Naive thymus-derived CD4-positive, alpha-beta T cell (primary cell): ENCODE measurements at regions not wholly inside any gene's neighbourhood (a gene's known extent, or its start where the extent isn't known, plus 50 kb on each side); places are given as distances from the start of the nearest gene placed in this dataset.
"Not testable (repeated sequence)": the region's sequence is repeated elsewhere in the genome, so short reads cannot be mapped to it uniquely, and the experiment has no call there.

Experiments used
- ATAC-seq: fragments of 150-1000 bp; cut with Tn5 transposase; 2 replicates; pipeline ENCODE4 v1.10.0; 2021; ENCODE audit warnings: mild to moderate bottlenecking, moderate library complexity
- CTCF ChIA-PET: fragments of 350-600 bp; sonication (Branson Sonifier 250); formaldehyde crosslinking; loops from one replicate; lab custom pipeline; 2021; ENCODE audit warnings: antibody characterized with exemption; lab: Charles Lee
- POLR2A ChIA-PET: fragments of 350-600 bp; sonication (Branson Sonifier 250); formaldehyde crosslinking; loops from one replicate; lab custom pipeline; 2021; ENCODE audit warnings: antibody characterized with exemption, inconsistent platforms; lab: Charles Lee
- DNase-seq, 9 donors: peaks; one replicate each; pipeline versions ENCODE4 v3.0.0 to v3.0.0-alpha.2; 2020 to 2022; ENCODE audit warnings: mixed read lengths in 1 of 9
- H3K27ac ChIP-seq: one replicate; pipeline ENCODE4 v1.7.0; 2013; ENCODE audit warnings: mild to moderate bottlenecking, low read depth, low read length, moderate library complexity
- H3K27me3 ChIP-seq, 2 donors: one replicate each; pipeline ENCODE4 v1.7.0; 2013; ENCODE audit warnings: low read length in 2 of 2, mild to moderate bottlenecking in 2 of 2, moderate library complexity in 2 of 2; ENCODE audit not compliant: control insufficient read depth in 2 of 2, insufficient read depth in 2 of 2
- H3K36me3 ChIP-seq, 3 experiments: 1 replicate in 2 of 3; 2 replicates in 1 of 3; pipeline ENCODE4 v1.7.0; 2013; ENCODE audit warnings: low read length in 3 of 3, mild to moderate bottlenecking in 3 of 3, moderate library complexity in 1 of 3; ENCODE audit not compliant: insufficient read depth in 3 of 3, control insufficient read depth in 2 of 3
- H3K4me1 ChIP-seq, 2 donors: one replicate each; pipeline ENCODE4 v1.7.0; 2013; ENCODE audit warnings: low read length in 2 of 2, mild to moderate bottlenecking in 2 of 2, moderate library complexity in 1 of 2; ENCODE audit not compliant: control insufficient read depth in 2 of 2, insufficient read depth in 2 of 2
- H3K4me3 ChIP-seq: 2 replicates; pipeline ENCODE4 v1.7.0; 2013; ENCODE audit warnings: mild to moderate bottlenecking, low read length
- H3K9me3 ChIP-seq, 3 experiments: 1 replicate in 2 of 3; 2 replicates in 1 of 3; pipeline ENCODE4 v1.7.0; 2013; ENCODE audit warnings: low read length in 3 of 3; ENCODE audit not compliant: control insufficient read depth in 2 of 3
- H3K27ac Mint-ChIP-seq, 9 donors: one replicate each; pipeline ENCODE4 v1.8.0; 2020 to 2022; ENCODE audit warnings: mixed read lengths in 9 of 9, mild to moderate bottlenecking in 8 of 9, moderate library complexity in 5 of 9, inconsistent platforms in 2 of 9
- H3K27me3 Mint-ChIP-seq, 5 donors: one replicate each; pipeline ENCODE4 v1.8.0; 2021 to 2022; ENCODE audit warnings: mixed read lengths in 5 of 5, mild to moderate bottlenecking in 1 of 5
- H3K36me3 Mint-ChIP-seq, 5 donors: one replicate each; pipeline ENCODE4 v1.8.0; 2020 to 2022; ENCODE audit warnings: mixed read lengths in 5 of 5, mild to moderate bottlenecking in 3 of 5, inconsistent platforms in 1 of 5
- H3K4me1 Mint-ChIP-seq, 7 donors: one replicate each; pipeline ENCODE4 v1.8.0; 2020 to 2022; ENCODE audit warnings: mixed read lengths in 7 of 7, mild to moderate bottlenecking in 3 of 7, inconsistent platforms in 1 of 7
- H3K4me3 Mint-ChIP-seq, 10 donors: one replicate each; pipeline ENCODE4 v1.8.0; 2020 to 2022; ENCODE audit warnings: mild to moderate bottlenecking in 10 of 10, mixed read lengths in 10 of 10, moderate library complexity in 6 of 10, inconsistent platforms in 2 of 10
- H3K9me3 Mint-ChIP-seq, 11 donors: one replicate each; pipeline ENCODE4 v1.8.0; 2020 to 2022; ENCODE audit warnings: mixed read lengths in 11 of 11, mild to moderate bottlenecking in 4 of 11, inconsistent platforms in 1 of 11, moderate library complexity in 1 of 11
- intact Hi-C, 2 donors: fragments of 100-400 bp; cut with micrococcal nuclease; formaldehyde crosslinking; loops; one replicate each; pipeline ENCODE4 v1.15.1; 2023

DNA sequence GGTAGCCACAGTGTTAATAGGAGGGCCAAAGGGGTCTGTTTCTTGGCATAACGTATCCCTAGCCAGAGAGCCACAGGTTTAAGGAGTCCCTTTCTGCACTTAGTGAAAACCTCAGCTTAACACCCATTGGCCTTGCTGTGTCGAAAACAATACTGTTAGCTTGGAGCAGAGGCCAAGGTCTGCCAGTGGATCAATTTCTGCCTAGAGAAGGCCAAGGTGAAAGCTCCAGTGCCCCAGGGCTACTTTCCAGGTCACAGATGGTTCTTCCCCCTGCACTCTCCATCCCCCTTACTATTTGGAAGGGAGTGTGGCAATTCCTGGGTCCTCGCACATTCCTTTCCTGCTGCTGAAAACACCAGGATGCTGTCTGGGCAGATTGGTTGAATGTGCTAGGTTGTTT is 74.8 kb upstream of the TNP1 start:
- H3K27ac Mint-ChIP-seq: no peak overlapping the region
- Histone ChIP-seq H3K4me3 (no peak overlapping the region), H3K9me3 (no peaks in the 10 kb centered on the region), H3K27me3 (no peaks in the 10 kb centered on the region), H3K4me1 (no peaks in the 10 kb centered on the region), H3K27ac (no peak overlapping the region), H3K36me3 (no peaks in the 10 kb centered on the region)
- no peaks in the 10 kb centered on the region for H3K36me3 Mint-ChIP-seq
- H3K27me3 Mint-ChIP-seq: peaks cover 0 to 9% (median 6%) of the 10 kb centered on the region in 5 donors
- ChIA-PET CTCF (no interaction called here), POLR2A (no interaction called here)
- H3K4me1 Mint-ChIP-seq: no peaks in the 10 kb centered on the region
- ATAC-seq (no peak), DNase-seq (no peak)
- H3K4me3 Mint-ChIP-seq: no peak overlapping the region
- H3K9me3 Mint-ChIP-seq: peaks cover 0 to 3% (median 0%) of the 10 kb centered on the region in 11 donors
- intact Hi-C loops: no loop called here

DNA sequence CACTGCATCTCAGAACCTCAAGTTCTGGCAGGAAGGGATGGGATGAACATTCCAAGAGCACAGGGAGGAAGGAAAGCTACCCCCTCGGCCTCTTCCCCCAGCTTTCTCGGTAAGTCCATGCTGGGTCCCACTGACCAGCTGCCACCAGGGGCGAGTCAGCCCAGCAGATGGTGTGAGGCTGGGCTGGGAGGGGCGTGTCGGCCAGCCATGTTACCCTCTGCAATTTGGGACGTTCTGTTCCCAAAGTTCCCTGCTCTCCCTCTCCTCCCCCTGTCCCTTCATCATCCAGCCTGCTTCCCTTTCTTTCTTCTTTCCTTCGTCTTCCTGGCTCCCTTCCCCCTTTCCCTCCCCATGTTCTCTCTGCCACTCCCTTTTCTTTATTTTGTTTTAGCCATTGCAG is 74.3 kb upstream of the TNP1 start:
- H3K36me3 Mint-ChIP-seq: no peaks in the 10 kb centered on the region
- POLR2A ChIA-PET: no interaction called here

DNA sequence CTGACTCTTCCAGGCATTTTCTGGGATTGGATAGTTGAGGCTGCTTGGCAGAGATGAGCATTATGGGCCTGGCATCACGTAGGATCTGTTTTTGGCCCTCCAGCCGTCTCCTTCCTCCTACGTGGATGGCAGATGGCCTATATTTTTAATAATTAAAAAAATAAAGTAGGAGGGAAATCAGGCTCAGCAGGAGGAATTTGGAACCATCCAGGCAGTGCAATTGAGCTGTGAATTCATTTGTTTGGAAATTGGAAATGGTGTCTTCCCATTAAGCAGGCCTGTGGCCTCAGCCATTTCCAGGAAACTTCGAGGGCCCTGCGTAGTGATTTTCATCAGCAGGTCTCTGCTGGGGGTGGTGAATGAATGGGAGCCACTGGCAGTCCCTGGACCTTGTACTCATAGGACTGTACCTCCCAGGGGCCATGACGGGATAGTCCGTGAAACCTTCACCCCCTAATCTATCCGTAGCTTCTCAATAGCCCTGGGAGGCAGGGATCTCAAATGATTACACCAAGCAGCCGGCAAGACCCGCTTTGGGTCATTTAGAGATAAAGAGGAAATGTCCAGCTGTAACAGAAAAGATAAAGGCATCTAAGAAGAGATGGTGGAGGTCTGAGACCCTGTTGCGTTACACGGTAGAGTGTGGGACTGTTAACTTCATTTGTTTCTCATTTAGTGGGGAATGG is 73.1 kb upstream of the TNP1 start:
- intact Hi-C loops: no loop called here
- CTCF ChIA-PET: no interaction called here
- Mint-ChIP-seq H3K27ac (no peak overlapping the region), H3K4me1 (no peaks in the 10 kb centered on the region), H3K9me3 (peaks cover 0 to 7% (median 0%) of the 10 kb centered on the region in 11 donors), H3K4me3 (no peak overlapping the region), H3K36me3 (no peaks in the 10 kb centered on the region), H3K27me3 (peaks cover 0 to 6% (median 4%) of the 10 kb centered on the region in 5 donors)
- Histone ChIP-seq H3K4me1 (no peaks in the 10 kb centered on the region), H3K27ac (no peak overlapping the region), H3K4me3 (no peak overlapping the region), H3K27me3 (no peaks in the 10 kb centered on the region), H3K36me3 (no peaks in the 10 kb centered on the region), H3K9me3 (no peaks in the 10 kb centered on the region)
- POLR2A ChIA-PET: no interaction called here
- ATAC-seq (no peak), DNase-seq (no peak)

More for the DNA sequence above, 74.3 kb upstream of the TNP1 start:
- no peaks in the 10 kb centered on the region for H3K4me1 Mint-ChIP-seq
- no peak for DNase-seq
- H3K9me3 Mint-ChIP-seq: peaks cover 0 to 7% (median 0%) of the 10 kb centered on the region in 11 donors
- intact Hi-C loops: no loop called here
- no peaks in the 10 kb centered on the region for H3K36me3 ChIP-seq
- CTCF ChIA-PET: no interaction called here
- H3K4me3 ChIP-seq: no peak overlapping the region
- H3K27me3 Mint-ChIP-seq: peaks cover 0 to 9% (median 6%) of the 10 kb centered on the region in 5 donors
- H3K4me3 Mint-ChIP-seq: no peak overlapping the region
- no peak overlapping the region for H3K27ac Mint-ChIP-seq
- H3K9me3 ChIP-seq: no peaks in the 10 kb centered on the region
- H3K4me1 ChIP-seq: no peaks in the 10 kb centered on the region
- H3K27me3 ChIP-seq: no peaks in the 10 kb centered on the region
- H3K27ac ChIP-seq: no peak overlapping the region
- ATAC-seq: no peak

DNA sequence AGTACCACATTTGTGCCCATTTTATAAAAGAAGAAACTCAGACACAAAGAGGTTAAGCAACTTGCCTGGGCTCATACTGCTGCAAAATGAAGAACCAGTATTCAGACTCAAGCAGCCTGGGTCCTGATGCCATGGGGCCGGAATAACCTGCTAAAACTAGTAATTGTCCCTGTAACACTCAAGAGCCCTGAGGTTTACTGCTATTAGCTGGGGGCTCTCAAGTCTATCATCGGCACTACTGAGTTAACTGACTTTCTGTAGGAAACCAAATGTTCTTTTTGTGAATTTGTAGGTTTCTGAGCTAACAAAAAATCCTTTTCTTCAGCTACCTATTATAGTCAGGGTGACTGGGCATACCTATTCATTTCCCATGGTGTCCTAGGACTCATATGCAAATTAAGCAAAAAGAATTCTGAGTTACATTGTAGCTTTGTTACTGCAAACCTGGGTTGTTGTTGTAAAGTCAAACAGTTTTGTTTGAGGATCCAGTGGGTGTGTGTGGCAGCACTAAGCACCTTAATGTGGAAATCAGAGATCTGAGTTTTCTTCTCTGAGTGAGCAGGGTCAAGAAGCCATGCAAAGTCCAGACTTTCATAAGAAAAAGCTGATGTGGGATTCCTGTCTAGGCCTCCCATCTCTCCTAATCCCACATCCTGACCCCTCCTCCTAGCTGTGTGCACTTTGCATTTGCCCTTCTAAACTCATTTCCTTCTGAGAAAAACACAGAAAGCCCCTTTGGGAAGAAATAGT is 72.4 kb upstream of the TNP1 start:
- intact Hi-C loops: no loop called here
- POLR2A ChIA-PET: no interaction called here

DNA sequence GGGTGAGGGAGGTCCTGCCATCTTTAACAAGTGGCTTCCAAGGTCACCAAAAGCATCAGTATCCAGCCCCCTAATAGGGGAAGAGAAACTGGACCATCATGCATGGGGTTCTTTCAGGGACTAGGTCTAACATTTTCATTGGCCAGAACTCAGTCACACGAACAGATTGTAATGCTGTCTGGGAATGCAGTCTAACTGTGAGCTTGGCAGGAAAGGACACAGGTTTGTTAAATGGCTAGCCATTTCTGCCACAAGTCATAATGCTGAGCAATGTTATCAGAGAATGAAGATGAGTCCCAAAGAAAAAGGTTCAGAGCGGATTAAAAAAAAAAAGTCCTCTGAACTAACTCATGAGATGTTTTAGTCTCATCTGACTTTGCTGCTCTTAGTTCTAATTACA is 70.9 kb upstream of the TNP1 start:
- no peak overlapping the region for H3K4me3 Mint-ChIP-seq
- peaks cover 0 to 5% (median 0%) of the 10 kb centered on the region in 5 donors for H3K27me3 Mint-ChIP-seq
- Histone ChIP-seq H3K4me3 (no peak overlapping the region), H3K27ac (no peak overlapping the region), H3K9me3 (no peaks in the 10 kb centered on the region), H3K27me3 (no peaks in the 10 kb centered on the region), H3K4me1 (no peaks in the 10 kb centered on the region), H3K36me3 (no peaks in the 10 kb centered on the region)
- ChIA-PET CTCF (no interaction called here), POLR2A (no interaction called here)
- DNase-seq: no peak
- intact Hi-C loops: no loop called here
- peaks cover 0 to 7% (median 0%) of the 10 kb centered on the region in 11 donors for H3K9me3 Mint-ChIP-seq
- H3K4me1 Mint-ChIP-seq: no peaks in the 10 kb centered on the region
- no peaks in the 10 kb centered on the region for H3K36me3 Mint-ChIP-seq
- ATAC-seq: no peak
- no peak overlapping the region for H3K27ac Mint-ChIP-seq

More for the DNA sequence above, 72.4 kb upstream of the TNP1 start:
- Histone ChIP-seq H3K9me3 (no peaks in the 10 kb centered on the region), H3K27me3 (no peaks in the 10 kb centered on the region), H3K27ac (no peak overlapping the region), H3K4me1 (no peaks in the 10 kb centered on the region), H3K36me3 (no peaks in the 10 kb centered on the region), H3K4me3 (no peak overlapping the region)
- ATAC-seq (no peak), DNase-seq (no peak)
- Mint-ChIP-seq H3K9me3 (peaks cover 0 to 7% (median 0%) of the 10 kb centered on the region in 11 donors), H3K36me3 (no peaks in the 10 kb centered on the region), H3K27me3 (peaks cover 0 to 11% (median 4%) of the 10 kb centered on the region in 5 donors), H3K4me3 (no peak overlapping the region), H3K4me1 (no peaks in the 10 kb centered on the region), H3K27ac (no peak overlapping the region)
- CTCF ChIA-PET: no interaction called here

DNA sequence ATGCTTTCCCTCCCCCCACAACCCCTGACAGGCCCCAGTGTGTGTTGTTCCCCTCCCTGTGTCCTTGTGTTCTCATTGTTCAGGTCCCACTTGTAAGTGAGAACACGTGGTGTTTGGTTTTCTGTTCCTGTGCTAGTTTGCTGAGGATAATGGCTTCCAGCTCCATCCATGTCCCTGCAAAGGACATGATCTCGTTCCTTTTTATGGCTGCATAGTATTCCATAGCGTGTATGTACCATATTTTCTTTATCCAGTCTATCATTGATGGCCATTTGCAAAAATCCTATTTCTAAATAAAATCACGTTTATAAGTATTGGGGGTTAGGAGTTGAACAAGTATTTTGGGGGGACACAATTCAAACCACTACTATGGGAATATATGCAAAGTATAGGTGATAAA is 69.5 kb upstream of the TNP1 start:
- ATAC-seq, DNase-seq, POLR2A ChIA-PET, H3K4me1 Mint-ChIP-seq, H3K4me3 Mint-ChIP-seq, H3K9me3 ChIP-seq, H3K27ac ChIP-seq, H3K4me3 ChIP-seq, H3K36me3 Mint-ChIP-seq, H3K4me1 ChIP-seq, H3K27ac Mint-ChIP-seq, H3K9me3 Mint-ChIP-seq, CTCF ChIA-PET, H3K27me3 ChIP-seq, H3K36me3 ChIP-seq, intact Hi-C loops: not testable (repeated sequence)
- peaks cover 0 to 12% (median 4%) of the 10 kb centered on the region in 5 donors for H3K27me3 Mint-ChIP-seq

DNA sequence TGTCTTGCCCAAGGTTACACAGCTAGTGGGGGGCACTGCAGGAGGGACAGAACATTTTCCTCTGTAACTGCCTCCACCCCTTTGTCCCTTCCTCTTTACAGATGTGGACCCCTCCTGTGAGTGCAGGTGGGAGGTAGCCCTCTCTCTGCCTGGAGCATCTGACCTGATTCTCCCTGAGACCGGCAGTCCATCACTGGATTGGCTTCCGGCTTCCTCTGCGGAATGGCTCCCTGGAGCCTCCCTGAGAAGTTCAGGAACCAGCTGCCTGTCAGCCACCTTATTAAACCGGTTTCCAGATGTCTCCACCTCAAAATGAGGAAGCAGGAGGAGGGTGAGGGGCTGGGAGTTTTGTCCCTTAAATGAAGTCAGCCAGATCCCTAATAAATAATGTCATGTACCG is 67.3 kb upstream of the TNP1 start:
- H3K4me3 ChIP-seq: no peak overlapping the region
- intact Hi-C loops: no loop called here
- POLR2A ChIA-PET: no interaction called here
- no peaks in the 10 kb centered on the region for H3K9me3 ChIP-seq
- DNase-seq (no peak), ATAC-seq (no peak)
- no peak overlapping the region for H3K27ac ChIP-seq
- Mint-ChIP-seq H3K36me3 (no peaks in the 10 kb centered on the region), H3K4me1 (no peaks in the 10 kb centered on the region), H3K9me3 (peaks cover 0 to 7% (median 0%) of the 10 kb centered on the region in 11 donors), H3K27me3 (peaks cover 0 to 16% (median 4%) of the 10 kb centered on the region in 5 donors), H3K4me3 (no peak overlapping the region), H3K27ac (no peak overlapping the region)
- CTCF ChIA-PET: no interaction called here
- H3K27me3 ChIP-seq: no peaks in the 10 kb centered on the region
- no peaks in the 10 kb centered on the region for H3K4me1 ChIP-seq
- H3K36me3 ChIP-seq: no peaks in the 10 kb centered on the region
